ENCODE measurements at regions not wholly inside any gene's neighbourhood (a gene's known extent, or its start where the extent isn't known, plus 50 kb on each side); places are given as distances from the start of the nearest gene placed in this dataset.
A peak's percentile ranks its signal among the peaks of the same experiment; 100 is the strongest.

DNA sequence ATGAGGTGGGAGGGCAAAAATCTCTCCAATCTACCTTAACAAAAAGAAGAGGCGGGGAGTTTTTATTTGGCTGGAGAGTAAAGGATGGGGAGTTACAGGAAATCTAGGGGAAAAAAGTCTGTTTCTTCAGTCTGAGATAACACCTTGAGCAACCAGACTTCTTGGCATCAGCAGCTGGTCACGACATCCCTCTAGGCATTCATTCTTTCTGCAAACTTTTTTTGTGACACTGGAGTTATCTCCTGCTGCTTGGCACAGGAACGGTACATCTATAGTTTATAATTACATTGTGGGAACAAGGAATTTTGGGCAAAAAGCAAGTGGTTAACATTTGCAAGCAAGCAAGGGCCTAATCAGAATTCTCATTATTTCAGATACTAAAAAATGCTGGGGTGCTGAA lies 50.6 kb upstream of the IFNGR1 start:
- DNase-seq (ENCODE audit: low read depth): peak; percentile 41

- DNase-seq (ENCODE audit: low read depth): no peak
Measured at GRCh38 chr6:137269347-137269746, 50.2 kb upstream of the IFNGR1 start.
